GM21528 (cell line): ENCODE measurements at regions not wholly inside any gene's neighbourhood (a gene's known extent, or its start where the extent isn't known, plus 50 kb on each side); places are given as distances from the start of the nearest gene placed in this dataset.
"Not testable (repeated sequence)": the region's sequence is repeated elsewhere in the genome, so short reads cannot be mapped to it uniquely, and the experiment has no call there.

Experiments
- ATAC-seq: cut with Tn5 transposase; IDR thresholded peaks from one replicate; pipeline ENCODE4 v1.9.1; 2021; ENCODE audit warnings: mild to moderate bottlenecking, moderate library complexity; ENCODE audit not compliant: unreplicated experiment, low FRiP score

DNA sequence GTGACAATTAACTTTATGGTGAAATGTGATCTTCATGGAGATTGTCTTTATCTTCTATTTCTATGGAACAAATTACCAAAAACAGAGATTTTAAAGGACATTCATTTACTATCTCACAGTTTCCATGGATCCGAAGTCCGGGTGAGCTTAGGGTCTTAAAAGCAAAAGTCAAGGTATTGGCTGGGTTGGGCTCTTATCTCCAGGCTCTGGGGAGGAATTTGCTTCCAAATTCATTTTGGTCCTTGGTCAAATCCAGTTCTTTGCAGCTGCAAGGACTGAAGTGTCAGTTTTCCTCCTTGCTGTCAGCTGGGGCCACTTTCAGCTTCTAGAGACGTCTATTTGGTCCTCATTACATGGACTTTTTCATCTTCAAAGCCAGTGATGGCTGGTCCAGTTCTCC lies 395.8 kb upstream of the MAF start:
- ATAC-seq: no peak

DNA sequence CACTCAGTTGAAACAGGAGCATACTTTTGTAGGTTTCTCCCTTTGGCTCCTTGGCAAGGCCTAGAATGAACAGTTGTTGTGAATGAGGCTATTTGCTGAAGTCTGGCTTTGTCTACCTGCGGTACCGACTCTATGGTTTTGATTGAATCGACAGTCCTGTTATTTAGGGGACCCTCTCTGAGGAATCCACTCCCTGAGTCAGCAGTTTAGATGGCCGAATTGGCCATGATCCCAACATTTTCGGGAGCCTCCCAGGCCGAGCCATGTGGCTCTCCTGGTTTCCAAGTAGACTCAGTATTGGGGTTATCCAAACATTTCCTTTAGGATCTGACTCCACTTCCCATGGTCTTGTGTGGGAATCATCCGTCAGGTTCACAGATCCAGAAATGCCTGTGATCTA lies 394.8 kb upstream of the MAF start:
- ATAC-seq: no peak

DNA sequence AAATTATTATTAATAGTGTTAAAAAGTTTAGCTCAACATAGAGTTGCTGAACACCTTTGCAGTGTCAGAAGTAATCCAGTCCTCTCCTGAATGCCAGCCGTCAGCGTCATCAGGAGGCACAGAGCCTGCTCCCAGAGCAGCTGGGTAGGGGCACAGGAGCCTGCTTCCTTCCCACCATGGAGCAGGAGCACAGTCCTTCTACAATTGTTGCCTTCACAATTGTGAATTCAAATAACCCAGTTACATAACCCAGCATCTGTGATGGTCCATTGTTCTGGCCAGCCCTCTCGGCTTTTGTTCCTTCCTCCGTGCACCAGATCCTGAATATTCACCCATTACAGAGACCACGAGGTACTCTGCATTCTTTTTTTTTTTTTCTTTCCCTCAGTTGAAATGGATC lies 393.9 kb upstream of the MAF start:
- no peak for ATAC-seq

DNA sequence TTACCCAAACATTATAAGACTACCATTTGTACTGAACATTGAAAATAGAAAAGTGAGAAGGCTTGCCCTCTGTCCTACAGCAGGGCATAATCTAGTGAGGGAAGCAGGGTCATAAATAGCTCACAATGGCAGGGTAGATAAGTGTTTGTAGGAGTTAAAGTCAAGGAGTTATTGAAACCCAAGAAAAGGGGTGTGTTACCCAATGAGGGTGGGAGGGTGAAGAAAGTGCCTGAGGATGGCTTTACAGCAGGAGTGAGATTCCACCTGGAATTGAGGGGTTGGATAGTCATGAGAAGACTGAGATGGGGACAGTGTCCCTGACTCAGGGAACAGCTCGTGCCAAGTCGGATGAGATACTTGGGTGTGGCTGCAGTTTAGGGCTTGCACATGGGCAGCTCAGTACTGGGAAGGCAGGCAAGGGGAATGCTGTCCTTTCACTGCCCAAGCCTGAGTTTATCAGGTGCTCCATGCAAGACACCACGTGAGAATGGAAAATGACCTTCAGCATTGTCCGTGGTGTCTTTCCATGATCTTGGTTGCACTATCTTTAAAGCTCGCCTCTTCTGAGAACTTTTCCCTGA lies 393.2 kb upstream of the MAF start:
- no peak for ATAC-seq

DNA sequence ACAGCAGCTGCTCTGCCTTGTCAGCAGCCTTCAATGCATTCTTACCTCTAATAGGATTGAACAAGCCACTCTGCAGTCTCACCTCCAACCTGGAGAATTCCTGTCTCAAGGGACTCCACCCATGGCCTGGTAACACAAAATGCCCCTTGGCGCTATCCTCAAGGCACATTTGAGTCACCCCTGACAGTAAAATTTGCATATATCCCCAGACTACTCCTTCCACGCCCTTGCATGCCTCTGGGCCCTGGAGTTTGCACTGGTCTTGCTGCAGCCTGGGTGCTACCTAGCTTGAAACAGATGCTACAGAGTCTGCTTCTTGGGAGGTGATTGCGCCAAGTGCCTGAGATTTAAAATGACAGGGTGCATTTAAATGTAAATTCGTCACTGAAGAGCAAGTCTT lies 391.4 kb upstream of the MAF start:
- no peak for ATAC-seq

DNA sequence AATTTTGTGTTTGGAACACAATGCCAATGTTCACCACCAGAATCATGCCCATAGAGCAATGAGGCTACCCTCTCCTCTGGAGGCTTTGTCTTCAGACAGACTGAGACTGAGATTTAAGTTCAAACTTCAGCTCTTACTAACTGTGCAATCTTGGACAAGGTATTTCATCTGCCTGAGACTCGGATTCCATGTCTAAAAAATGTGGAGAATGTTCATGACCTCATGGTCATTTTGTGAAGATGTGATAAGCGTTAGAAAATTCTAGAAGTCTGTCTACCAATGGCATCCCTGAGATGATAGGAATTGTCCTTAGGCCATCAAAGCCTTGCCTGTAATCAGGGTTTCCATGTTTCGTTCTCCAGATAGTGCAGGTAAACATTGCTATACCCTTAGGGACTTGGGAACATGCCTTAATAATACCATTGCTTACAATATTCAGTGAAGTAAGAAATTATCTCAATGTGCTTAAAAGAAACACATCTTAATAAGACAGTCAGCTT lies 388.2 kb upstream of the MAF start:
- no peak for ATAC-seq

DNA sequence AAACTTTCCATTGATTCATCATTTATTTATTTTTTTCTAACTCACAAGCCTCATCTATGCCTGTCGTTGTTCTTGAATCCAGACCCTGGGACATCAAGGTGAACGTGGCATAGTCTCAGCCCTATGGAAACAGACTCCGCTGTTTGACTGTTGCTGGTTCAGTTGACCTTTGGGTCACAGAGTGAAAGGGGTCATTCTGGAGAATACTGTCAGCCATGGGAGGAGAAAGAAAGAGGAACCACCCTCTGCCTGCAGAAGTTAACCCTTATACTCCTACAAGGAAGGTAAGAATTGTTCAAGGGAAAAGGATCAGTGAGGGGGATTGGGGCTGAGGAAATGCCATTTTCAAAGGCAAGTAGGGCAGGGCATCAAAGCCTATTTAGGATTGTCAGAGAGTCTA lies 387.6 kb upstream of the MAF start:
- no peak for ATAC-seq

DNA sequence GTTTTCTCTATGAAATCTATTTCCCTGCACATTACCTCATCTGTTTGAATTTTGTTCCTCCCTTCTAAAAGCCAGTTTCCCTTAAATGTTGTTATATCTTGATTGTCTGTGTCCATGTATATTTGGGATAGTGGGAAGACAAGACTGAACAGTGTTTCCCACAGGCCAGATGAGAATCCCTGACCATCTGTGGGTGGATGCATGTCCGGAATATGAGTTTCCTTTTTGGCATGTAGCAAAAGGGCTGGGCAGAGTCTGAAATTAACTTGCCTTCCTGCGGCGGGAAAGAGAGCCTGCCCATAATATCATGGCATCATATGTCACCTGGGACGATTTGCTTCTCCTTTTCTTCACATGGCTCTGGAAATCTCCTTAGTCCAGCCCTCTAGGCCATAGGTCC lies 385.8 kb upstream of the MAF start:
- no peak for ATAC-seq

DNA sequence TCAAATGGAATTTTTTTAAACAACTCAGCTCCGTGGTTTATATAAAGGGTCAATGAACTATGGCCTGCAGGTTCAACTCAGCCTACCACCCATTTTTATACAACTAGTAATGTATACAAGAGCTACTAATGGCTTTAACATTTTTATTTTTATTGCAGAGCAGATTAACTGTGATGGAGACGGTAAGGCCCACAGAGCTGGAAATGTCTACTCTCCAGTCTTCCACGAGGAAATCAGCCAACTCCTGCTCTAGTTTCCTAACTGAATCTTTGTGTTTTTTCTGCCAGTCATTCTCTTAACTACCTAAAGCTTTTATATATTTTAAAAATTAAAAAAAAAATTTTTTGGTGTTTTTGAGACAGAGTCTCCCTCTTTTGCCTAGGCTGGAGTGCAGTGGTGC lies 385.1 kb upstream of the MAF start:
- no peak for ATAC-seq

DNA sequence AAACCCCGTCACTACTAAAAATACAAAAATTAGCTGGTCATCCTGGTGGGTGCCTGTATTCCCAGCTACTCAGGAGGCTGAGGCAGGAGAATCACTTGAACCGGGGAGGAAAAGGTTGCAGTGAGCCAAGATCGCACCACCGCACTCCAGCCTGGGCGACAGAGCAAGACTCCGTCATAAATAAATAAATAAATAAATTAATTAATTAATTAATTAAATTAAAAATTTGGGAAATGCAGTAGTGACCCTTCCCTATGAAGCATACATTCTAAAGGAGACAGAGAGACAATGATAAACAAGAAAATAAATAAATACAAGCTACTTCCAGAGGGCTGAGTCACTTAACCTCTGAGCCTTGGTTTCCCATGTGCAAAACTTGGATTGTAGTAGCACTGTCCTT lies 383.6 kb upstream of the MAF start:
- not testable (repeated sequence) for ATAC-seq

DNA sequence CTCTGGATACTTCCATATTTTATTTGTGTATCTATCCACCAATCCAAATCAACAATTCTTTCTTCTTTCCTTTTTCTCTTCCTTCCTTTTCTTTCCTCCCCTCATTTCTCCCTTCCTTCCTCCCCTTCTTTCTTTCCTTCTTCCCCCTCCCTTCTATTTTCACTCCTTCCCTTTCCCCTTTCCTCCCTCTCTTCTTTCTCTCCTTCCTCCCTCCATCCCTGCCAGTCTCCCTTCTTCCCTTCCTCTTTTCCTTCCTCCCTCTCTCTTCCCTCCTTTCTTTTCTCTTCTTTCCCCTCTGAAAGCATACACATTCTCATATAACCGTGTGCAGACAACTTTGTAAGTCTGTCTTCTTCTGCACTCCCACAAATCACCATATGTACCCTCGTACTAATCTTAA lies 382.3 kb upstream of the MAF start:
- no peak for ATAC-seq

DNA sequence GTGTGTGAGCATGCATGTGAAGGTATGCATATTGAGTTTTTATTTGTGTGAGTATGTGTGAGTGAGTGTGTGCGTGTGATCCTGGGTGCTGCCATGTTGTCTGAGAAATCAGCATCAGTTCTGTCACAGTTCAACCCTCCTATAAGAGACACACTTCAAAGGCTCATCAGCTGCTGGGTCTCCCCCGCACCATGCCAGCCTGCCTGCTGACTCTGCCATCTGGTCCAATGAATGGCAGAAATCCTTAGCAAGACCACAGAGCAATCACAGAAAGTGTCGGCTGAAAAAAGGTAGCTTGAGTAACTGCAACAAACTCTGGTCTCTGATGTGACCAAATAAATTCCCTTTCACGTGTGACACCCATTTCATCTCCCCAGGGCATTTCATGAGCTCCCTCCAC lies 381.8 kb upstream of the MAF start:
- ATAC-seq: no peak

DNA sequence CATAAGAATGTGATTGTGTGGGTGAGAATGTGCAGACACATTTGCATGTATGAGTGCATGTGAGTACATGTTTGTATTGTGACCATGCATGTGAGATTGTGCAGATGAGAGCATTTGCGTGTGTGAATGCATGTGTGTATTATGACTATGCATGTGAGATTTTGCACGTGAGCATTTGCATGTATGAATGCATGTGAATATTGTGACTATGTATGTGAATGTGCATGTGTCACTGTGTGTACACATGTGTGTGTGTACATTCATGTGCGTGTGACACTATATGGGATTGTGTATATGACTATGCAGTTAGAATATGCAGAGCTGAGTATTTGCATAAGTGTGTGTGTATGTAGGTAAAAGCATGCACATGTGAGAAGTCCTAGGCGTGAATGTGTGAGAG lies 381.3 kb upstream of the MAF start:
- no peak for ATAC-seq

DNA sequence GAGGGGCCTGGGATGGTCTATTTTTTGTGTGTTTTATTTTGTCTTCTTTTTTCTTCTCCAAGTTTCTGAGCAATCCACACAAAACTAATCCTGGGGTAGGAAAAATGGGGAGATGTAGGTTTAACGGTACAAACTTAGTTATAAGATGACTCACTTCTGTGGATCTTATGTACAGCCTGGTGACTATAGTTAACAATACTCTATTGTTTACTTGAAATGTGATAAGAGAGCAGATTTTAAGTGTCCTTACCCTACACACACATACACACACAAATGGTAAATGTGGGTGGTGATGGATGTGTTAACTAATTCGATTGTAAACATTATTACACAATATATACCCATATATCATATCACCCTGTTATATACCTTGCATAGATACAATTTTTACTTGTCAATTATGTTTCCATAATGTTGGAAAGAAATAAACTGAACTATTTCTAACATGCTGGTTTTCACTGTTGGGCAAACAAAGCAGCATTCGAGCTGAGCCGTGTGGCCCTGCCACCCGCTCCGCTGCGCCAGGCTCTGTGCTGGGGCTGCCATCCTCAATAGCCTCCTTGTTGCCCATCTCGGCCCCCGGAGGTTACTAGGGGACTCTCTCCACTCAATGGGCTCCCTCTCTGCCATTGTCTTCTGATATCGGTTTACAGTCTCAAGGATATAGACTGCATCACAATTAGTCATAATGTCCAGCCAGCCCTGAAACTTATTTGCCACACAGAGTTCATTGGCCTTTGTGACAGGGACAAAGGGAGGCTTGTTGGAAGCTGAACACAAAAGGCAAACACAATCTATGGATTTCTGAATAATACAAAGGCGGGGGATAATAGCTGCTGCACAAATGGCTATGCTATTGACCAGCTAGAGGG lies 380.3 kb upstream of the MAF start:
- no peak for ATAC-seq

DNA sequence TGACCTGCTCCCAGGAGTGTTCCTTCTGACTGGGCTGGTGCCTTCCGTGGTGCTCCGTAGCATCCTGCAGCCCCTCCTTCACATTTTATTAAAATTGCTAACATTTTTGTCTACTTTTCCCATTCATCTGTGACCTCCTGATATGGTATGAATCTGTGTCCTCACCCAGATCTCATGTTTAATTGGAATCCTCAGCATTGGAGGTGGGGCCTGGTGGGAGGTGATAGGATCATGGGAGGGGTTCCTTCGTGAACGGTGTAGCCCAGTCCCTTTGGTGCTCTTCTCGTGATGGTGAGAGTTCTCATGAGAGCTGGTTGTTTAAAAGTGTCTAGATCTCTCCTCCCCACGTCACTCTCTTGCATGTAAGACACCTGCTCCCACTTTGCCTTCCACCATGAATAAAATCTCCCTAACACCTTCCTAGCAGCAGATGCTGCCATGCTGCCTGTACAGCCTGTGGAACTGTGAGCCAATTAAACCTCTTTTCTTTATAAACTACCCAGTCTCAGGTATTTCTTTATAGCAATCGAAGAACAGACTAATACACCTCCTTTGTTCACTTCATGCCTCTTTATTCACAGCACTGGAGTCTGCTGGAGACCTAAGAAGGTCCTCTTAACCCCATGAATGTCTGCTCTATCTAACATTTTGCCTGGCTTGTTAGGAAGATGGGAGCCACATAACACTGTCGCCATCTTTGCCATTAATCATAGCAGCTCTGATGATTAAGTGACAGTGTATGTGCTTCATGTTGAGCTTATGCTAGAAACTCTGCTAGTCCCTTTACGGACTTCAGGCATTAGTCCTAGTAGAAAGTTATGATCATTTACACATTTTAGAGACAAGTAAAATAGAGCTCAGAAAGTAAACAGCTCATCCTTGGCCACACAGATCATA lies 377.7 kb upstream of the MAF start:
- no peak for ATAC-seq

DNA sequence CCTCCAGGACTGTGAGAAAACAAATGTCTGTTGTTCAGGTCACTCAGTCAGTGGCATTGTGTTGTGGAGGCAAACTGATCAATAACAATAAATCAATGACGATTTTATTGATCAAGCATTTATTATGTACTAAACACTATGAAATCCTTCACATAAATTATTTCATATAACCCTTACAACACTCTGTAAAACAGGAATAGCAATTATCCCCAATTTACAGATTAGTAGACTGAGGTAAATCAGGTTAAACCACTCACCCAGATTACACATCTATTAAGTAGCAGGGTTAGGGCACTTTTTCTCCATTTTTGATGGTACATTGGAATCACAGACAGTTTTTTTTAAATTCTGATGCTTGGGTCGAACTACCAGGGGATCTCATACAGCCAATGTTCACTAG lies 372.8 kb upstream of the MAF start:
- no peak for ATAC-seq

DNA sequence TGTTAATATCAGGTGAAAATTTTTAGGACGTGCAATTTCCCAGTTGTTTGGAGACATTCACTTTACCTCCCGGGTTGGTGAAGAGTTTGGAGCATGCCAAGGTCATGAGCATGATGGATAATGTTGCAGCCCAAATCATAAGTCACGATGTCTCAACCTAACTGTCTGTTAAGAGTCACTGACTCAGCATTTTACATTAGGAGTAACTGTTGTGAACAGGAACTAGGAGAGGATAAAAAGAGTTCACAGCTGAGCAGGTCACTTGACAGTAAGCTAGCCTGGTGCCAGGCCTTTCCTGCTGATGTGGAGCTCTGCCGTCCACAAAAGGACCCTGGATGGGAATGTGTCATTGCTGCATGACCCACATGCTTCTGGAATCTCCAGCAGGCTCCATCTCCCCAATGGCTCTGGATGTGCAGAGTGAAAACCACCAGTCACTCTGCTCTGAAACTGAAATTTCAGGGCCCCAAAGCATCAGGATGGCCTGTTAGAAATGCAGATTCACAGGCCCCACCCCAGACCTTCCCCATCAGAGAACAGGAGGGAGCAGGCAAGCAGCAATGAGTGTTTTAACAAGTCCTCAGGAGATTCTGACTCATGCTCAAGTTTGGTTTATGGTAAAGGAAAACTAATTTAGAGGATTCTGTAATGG lies 371.6 kb upstream of the MAF start:
- ATAC-seq: no peak

DNA sequence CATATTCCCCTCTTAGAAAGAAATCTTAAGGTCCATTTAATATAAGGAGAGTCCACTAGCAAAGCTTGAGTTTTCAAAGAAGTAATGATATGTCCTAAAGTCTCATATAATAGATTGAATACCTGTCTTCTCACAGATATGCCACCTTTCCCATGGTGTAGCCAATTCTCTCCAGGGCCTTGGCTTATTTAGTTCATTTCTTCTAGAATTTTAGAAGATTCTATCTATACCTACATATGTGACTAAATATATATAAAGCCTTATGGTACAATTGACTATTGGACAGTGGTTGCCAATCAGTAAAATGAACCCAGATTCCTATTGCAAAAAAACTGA lies 370.7 kb upstream of the MAF start:
- no peak for ATAC-seq

DNA sequence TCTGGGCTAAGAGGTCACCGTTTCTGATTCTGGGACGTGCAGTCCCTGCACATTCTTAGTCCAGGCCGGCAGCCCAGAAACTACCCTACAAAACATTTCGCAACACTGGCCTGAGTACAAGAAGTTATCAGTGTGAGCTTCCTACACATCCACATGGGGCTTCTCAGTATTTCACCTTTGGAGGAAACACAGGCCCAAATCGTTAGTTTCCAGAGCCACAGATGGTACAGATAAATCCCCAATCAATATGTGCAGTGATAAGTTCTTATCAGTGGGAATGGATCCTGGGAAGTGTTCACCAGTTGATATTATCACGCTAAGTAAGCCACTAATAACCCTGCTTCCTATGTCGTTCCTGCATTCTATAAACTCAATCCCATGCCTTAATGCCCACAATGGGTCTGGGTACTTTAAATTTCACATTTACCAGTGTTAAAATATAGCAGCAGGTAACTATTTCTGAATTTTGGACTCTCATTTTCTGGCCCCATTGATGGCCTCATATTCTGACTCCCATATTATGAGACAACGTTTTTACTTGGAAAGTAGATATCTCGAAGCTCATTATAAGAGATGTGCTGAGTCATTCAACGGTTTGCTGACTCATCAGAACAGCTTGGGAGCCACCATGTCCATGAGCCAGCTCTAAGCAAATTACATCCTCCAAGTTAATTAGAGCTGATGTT lies 370.2 kb upstream of the MAF start:
- ATAC-seq: no peak

DNA sequence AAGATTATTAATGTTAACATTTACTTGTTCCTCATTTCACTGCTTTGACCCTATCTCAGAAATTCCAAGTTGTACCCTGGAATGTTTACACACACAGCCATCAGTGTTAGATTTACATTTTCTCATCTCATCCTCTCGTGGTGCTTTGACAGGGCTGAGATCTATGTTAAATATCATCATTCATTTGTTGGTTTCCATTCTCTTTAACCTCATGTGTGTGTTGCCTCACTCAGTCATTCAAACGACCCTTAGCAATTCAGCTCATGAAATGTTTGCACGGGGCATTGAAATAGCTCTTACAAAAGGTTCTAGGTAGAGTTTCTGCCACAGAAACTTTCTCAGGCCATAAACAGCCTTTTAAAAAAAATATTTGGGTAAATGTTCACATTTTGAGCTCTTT lies 369.6 kb upstream of the MAF start:
- no peak for ATAC-seq
